ENCODE measurements at regions not wholly inside any gene's neighbourhood (a gene's known extent, or its start where the extent isn't known, plus 50 kb on each side); places are given as distances from the start of the nearest gene placed in this dataset.

DNA sequence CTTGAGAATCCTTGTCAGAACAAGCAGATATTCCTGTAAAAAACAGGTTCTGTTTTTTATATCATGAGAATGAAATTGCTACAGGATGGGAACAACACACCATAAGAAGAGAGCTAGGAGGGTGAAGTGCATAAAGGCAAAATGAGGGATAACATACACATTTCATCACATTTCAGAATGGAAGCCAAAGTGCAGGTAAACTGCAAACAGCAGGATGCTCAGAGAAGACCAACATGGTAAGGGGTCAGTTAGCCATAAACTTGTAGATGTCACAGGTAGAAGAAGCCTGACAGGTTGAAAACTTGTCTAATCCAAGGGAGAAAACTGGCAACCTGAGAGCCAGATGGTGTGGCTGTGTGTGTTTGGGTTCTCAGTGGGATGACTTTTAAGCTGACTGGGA is 88.9 kb upstream of the FAT1 start:
- in situ Hi-C loops (cut with HindIII; ENCODE audit: extremely low pct_ligation_motif_present, low pct_unique_long_range_greater_than_20kb) (no loop called here), intact Hi-C loops (cut with micrococcal nuclease; ENCODE audit: unreplicated experiment) (no loop called here)
- FAIRE-seq = peak; percentile 8
- H3K4me2 ChIP-seq (ENCODE audit: low read depth, low read length) = no peak overlapping the region
- peaks cover 30% of the 10 kb centered on the region for H3K4me1 ChIP-seq (ENCODE audit: insufficient read depth, low read length)
- H4K20me1 ChIP-seq (ENCODE audit: insufficient read depth, low read length) = no peaks in the 10 kb centered on the region
- no peaks in the 10 kb centered on the region for H3K36me3 ChIP-seq (replicated peaks in 1 of 2; ENCODE audit: control insufficient read depth in 1 of 2, insufficient read depth in 2 of 2, low read length in 2 of 2)
- CTCF ChIA-PET (ENCODE audit: low intra/inter-chr PET ratio, low total read pairs) = no interaction called here
- ATAC-seq = peak; percentile 67
- no peaks in the 10 kb centered on the region for H3K27me3 ChIP-seq (ENCODE audit: control insufficient read depth in 1 of 2, insufficient read depth in 2 of 2, low read length in 2 of 2)
- BruUV-seq (replicated peaks) = no TSS peak
- peak overlapping the region; percentile 11 for H2AFZ ChIP-seq (ENCODE audit: low read length)
- H3K9ac ChIP-seq (ENCODE audit: insufficient read depth, low read depth, low read length) = no peak overlapping the region
- H3K9me3 ChIP-seq (ENCODE audit: low read length) = no peaks in the 10 kb centered on the region
- H3K79me2 ChIP-seq (ENCODE audit: insufficient read depth, low read length) = no peaks in the 10 kb centered on the region
- no peak overlapping the region for H3K4me3 ChIP-seq (replicated peaks in 1 of 3; ENCODE audit: insufficient read depth in 1 of 3, low read depth in 2 of 3, low read length in 3 of 3)
- no peak overlapping the region for H3K27ac ChIP-seq (ENCODE audit: extremely low read length, insufficient read depth, low read length)
- TF ChIP-seq, protein P1, sequence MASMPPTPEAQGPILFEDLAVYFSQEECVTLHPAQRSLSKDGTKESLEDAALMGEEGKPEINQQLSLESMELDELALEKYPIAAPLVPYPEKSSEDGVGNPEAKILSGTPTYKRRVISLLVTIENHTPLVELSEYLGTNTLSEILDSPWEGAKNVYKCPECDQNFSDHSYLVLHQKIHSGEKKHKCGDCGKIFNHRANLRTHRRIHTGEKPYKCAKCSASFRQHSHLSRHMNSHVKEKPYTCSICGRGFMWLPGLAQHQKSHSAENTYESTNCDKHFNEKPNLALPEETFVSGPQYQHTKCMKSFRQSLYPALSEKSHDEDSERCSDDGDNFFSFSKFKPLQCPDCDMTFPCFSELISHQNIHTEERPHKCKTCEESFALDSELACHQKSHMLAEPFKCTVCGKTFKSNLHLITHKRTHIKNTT (CRISPR knock-in tag; IDR thresholded peaks at IDR 0.05) = no peak
- no peak for TF ChIP-seq ZNF713 (CRISPR knock-in tag; IDR thresholded peaks at IDR 0.05)
- TF ChIP-seq GATAD2A (CRISPR knock-in tag; IDR thresholded peaks at IDR 0.05) = 0 out of 2 replicates have a peak, but pooled peaks have one; percentile 12
- TF ChIP-seq ZNF644 (CRISPR knock-in tag; IDR thresholded peaks at IDR 0.05; ENCODE audit: low read depth) = peak; percentile 67
- TF ChIP-seq, protein P2, sequence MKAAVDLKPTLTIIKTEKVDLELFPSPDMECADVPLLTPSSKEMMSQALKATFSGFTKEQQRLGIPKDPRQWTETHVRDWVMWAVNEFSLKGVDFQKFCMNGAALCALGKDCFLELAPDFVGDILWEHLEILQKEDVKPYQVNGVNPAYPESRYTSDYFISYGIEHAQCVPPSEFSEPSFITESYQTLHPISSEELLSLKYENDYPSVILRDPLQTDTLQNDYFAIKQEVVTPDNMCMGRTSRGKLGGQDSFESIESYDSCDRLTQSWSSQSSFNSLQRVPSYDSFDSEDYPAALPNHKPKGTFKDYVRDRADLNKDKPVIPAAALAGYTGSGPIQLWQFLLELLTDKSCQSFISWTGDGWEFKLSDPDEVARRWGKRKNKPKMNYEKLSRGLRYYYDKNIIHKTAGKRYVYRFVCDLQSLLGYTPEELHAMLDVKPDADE (CRISPR knock-in tag; IDR thresholded peaks at IDR 0.05) = no peak
- no peak for TF ChIP-seq REL (CRISPR knock-in tag; conservative IDR thresholded peaks at IDR 0.05)
- TF ChIP-seq HNF4A (CRISPR knock-in tag; IDR thresholded peaks at IDR 0.05) = peak; percentile 53
- 0 out of 2 replicates have a peak, but pooled peaks have one; percentile 27 for TF ChIP-seq CEBPG (CRISPR knock-in tag; IDR thresholded peaks at IDR 0.05)
- TF ChIP-seq ZSCAN21 (CRISPR knock-in tag; IDR thresholded peaks at IDR 0.05; ENCODE audit: borderline replicate concordance) = no peak
- POLR2A ChIA-PET = interaction anchor here (1.3 kb wide), 1 partner anchor 8 kb away, joined by 4 read pairs; no protein-coding TSS in a partner anchor
- DNase-seq (ENCODE audit: low spot score) = no peak
